HCT116 (cell line): ENCODE measurements at regions not wholly inside any gene's neighbourhood (a gene's known extent, or its start where the extent isn't known, plus 50 kb on each side); places are given as distances from the start of the nearest gene placed in this dataset.

Experiments used
- ATAC-seq: fragments of 200-7000 bp; cut with Tn5 transposase; 2 replicates; pipeline ENCODE4 v1.9.1; 2020; ENCODE audit warnings: mild to moderate bottlenecking, moderate library complexity
- BruUV-seq: library from RNA; stranded (reverse); fragments of 400-500 nt; replicated peaks from 2 replicates; lab custom pipeline; 2021; lab: Mats Ljungman, UMichigan
- CTCF ChIA-PET: fragments of 300-600 bp; sonication (Branson Sonifier 250); formaldehyde crosslinking; loops from one replicate; lab custom pipeline; 2021; ENCODE audit warnings: antibody characterized with exemption; lab: Charles Lee
- POLR2A ChIA-PET: fragments of 300-600, 350-600 bp; sonication (Branson Sonifier 250); formaldehyde crosslinking; loops from one replicate; lab custom pipeline; 2021; ENCODE audit warnings: antibody characterized with exemption; lab: Charles Lee
- RAD21 ChIA-PET, 2 experiments: fragments of 300-600 bp; sonication (Branson Sonifier 250); formaldehyde crosslinking; loops; one replicate each; lab custom pipeline; 2023; ENCODE audit warnings: low total read pairs in 2 of 2; ENCODE audit not compliant: uncharacterized antibody in 2 of 2, unreplicated experiment in 2 of 2, low non-redundant PET in 1 of 2; lab: Charles Lee
- DNase-seq: peaks from one replicate; pipeline ENCODE4 v3.0.0-alpha.2; 2010; ENCODE audit warnings: low read depth, low spot score
- H2AFZ ChIP-seq: fragments of 200-600 bp; shearing (Covaris generic), sonication (generic); 2 replicates; pipeline ENCODE4 v1.6.1; 2017; ENCODE audit warnings: low read depth, mixed run types, mixed read lengths, antibody characterized with exemption, low read length; ENCODE audit not compliant: poor library complexity, severe bottlenecking
- H3K27ac ChIP-seq: 2 replicates; pipeline ENCODE4 v1.5.1; 2012; ENCODE audit warnings: low read depth, low read length
- H3K27me3 ChIP-seq: fragments of 200-600 bp; sonication (generic); 2 replicates; pipeline ENCODE4 v1.6.1; 2016; ENCODE audit warnings: mixed run types, low read length, mixed read lengths; ENCODE audit not compliant: insufficient read depth
- H3K36me3 ChIP-seq, 2 experiments: fragments of 200-500 bp in 1 of 2; fragments of 200-600 bp in 1 of 2; sonication (Bioruptor generic) in 1 of 2; sonication (generic) in 1 of 2; 2 replicates each; pipeline versions ENCODE4 v1.5.1 to v1.6.1; 2014 to 2016; ENCODE audit warnings: low read length in 2 of 2, inconsistent platforms in 1 of 2, mixed read lengths in 1 of 2, mixed run types in 1 of 2; ENCODE audit not compliant: insufficient read depth in 2 of 2, control insufficient read depth in 1 of 2
- H3K4me1 ChIP-seq, 2 experiments: fragments of 200-600 bp in 1 of 2; sonication (generic) in 1 of 2; 2 replicates each; pipeline versions ENCODE4 v1.5.1 to v1.6.1; 2012 to 2017; ENCODE audit warnings: low read length in 2 of 2, inconsistent platforms in 1 of 2, mild to moderate bottlenecking in 1 of 2, mixed read lengths in 1 of 2, mixed run types in 1 of 2, moderate library complexity in 1 of 2; ENCODE audit not compliant: insufficient read depth in 2 of 2, control insufficient read depth in 1 of 2
- H3K4me2 ChIP-seq: fragments of 200-600 bp; sonication (generic); 2 replicates; pipeline ENCODE4 v1.6.1; 2017; ENCODE audit warnings: mixed run types, low read length, mixed read lengths
- H3K4me3 ChIP-seq, 2 experiments: fragments of 200-600 bp in 1 of 2; sonication (generic) in 1 of 2; replicated peaks in 1 of 2; 2 replicates each; pipeline ENCODE4 v1.5.1; 2011 to 2016; ENCODE audit warnings: low read length in 2 of 2, control low read depth in 1 of 2, low read depth in 1 of 2, mild to moderate bottlenecking in 1 of 2, mixed read lengths in 1 of 2, mixed run types in 1 of 2
- H3K79me2 ChIP-seq: fragments of 200-600 bp; sonication (generic); 2 replicates; pipeline ENCODE4 v1.6.1; 2017; ENCODE audit warnings: mild to moderate bottlenecking, mixed run types, low read length, moderate library complexity, mixed read lengths; ENCODE audit not compliant: insufficient read depth
- H3K9ac ChIP-seq: fragments of 200-600 bp; sonication (generic); 2 replicates; pipeline ENCODE4 v1.6.1; 2016; ENCODE audit warnings: low read length, mixed read lengths
- H3K9me2 ChIP-seq: fragments of 200-600 bp; sonication (generic), shearing (Covaris generic); 2 replicates; pipeline ENCODE4 v1.6.1; 2017; ENCODE audit warnings: mixed run types, mild to moderate bottlenecking, moderate library complexity; ENCODE audit not compliant: insufficient read depth
- H3K9me3 ChIP-seq, 2 experiments: fragments of 200-500 bp in 1 of 2; fragments of 200-600 bp in 1 of 2; sonication (Bioruptor generic) in 1 of 2; sonication (generic) in 1 of 2; 2 replicates each; pipeline ENCODE4 v1.6.1; 2014 to 2017; ENCODE audit warnings: low read length in 2 of 2, mixed read lengths in 2 of 2, inconsistent platforms in 1 of 2, low read depth in 1 of 2, mild to moderate bottlenecking in 1 of 2, mixed run types in 1 of 2, moderate library complexity in 1 of 2; ENCODE audit not compliant: control insufficient read depth in 1 of 2, insufficient read depth in 1 of 2
- H4K20me1 ChIP-seq: fragments of 200-600 bp; sonication (generic), shearing (Covaris generic); 2 replicates; pipeline ENCODE4 v1.6.1; 2017; ENCODE audit warnings: mixed run types, mild to moderate bottlenecking, moderate library complexity; ENCODE audit not compliant: insufficient read depth
- CTCF ChIP-seq, 3 experiments: fragments of 200-600 bp in 1 of 3; sonication (generic) in 1 of 3; IDR thresholded peaks in 2 of 3; conservative IDR thresholded peaks in 1 of 3; 2 replicates each; pipeline ENCODE4 v1.5.1; 2012 to 2017; ENCODE audit warnings: low read depth in 2 of 3, low read length in 2 of 3, antibody characterized with exemption in 1 of 3, borderline replicate concordance in 1 of 3, control low read depth in 1 of 3, mild to moderate bottlenecking in 1 of 3, mixed read lengths in 1 of 3, mixed run types in 1 of 3, moderate library complexity in 1 of 3; ENCODE audit not compliant: insufficient read depth in 1 of 3
- ELF1 ChIP-seq: IDR thresholded peaks from 2 replicates; pipeline ENCODE4 v1.6.1; 2012; ENCODE audit warnings: low read depth, borderline replicate concordance
- EZH2 ChIP-seq: fragments of 200-600 bp; sonication (generic); IDR thresholded peaks from 2 replicates; pipeline ENCODE4 v1.6.1; 2017; ENCODE audit warnings: antibody characterized with exemption, mixed run types
- FOSL1 ChIP-seq: IDR thresholded peaks from 2 replicates; pipeline ENCODE4 v1.6.1; 2012; ENCODE audit warnings: low read depth
- JUND ChIP-seq: IDR thresholded peaks from 2 replicates; pipeline ENCODE4 v1.6.1; 2012
- POLR2A ChIP-seq: IDR thresholded peaks from 2 replicates; pipeline ENCODE4 v1.7.0; 2011; ENCODE audit warnings: borderline replicate concordance; ENCODE audit not compliant: insufficient read depth, insufficient read length; ENCODE audit errors: extremely low read depth
- ZNF274 ChIP-seq: fragments of 200-500 bp; sonication (Bioruptor generic); IDR thresholded peaks from 2 replicates; pipeline ENCODE4 v1.6.1; 2014; ENCODE audit warnings: mild to moderate bottlenecking, low read depth, low read length, inconsistent platforms
- intact Hi-C: fragments of 100-400 bp; cut with micrococcal nuclease; formaldehyde crosslinking; loops from 2 replicates; pipeline ENCODE4 v1.10.0; 2022
- TF ChIP-seq, protein P1 (sequence below): IDR thresholded peaks from 2 replicates; pipeline ENCODE4 v1.6.1; 2012

- TF ChIP-seq CTCF (IDR thresholded peaks at IDR 0.05 in 2 of 3, conservative IDR thresholded peaks at IDR 0.05 in 1 of 3; ENCODE audit: borderline replicate concordance in 1 of 3, insufficient read depth in 1 of 3, low read depth in 2 of 3, low read length in 2 of 3) = no peak
Observed at GRCh38 chr5:118598311-118598710, 390.0 kb downstream of the DTWD2 start (continued).

DNA sequence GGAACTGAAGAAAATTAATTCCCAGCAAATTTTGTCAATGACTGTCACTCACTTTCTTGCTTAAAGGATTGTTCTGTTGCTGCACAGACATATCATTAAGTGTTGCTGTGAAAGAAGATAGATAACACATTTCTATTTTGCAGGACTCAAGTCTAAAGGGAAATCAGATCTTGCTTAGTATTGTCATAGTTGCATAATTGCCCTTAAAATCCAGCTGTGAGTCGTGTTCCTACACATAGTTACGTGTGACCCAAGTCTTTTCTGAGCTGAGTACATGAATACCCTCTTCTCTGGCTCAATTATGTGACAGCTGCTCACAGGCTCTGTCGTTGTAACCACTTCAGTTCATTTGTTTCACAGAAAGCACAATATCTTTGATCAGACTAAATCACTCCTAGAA, 390.8 kb downstream of the DTWD2 start:
- Histone ChIP-seq H3K79me2 (no peaks in the 10 kb centered on the region), H4K20me1 (no peaks in the 10 kb centered on the region), H3K9me3 (no peaks in the 10 kb centered on the region), H3K27me3 (no peaks in the 10 kb centered on the region), H3K4me3 (no peak overlapping the region), H3K4me1 (no peaks in the 10 kb centered on the region), H3K4me2 (no peak overlapping the region), H3K36me3 (no peaks in the 10 kb centered on the region), H2AFZ (no peak overlapping the region), H3K9ac (no peak overlapping the region), H3K9me2 (no peaks in the 10 kb centered on the region), H3K27ac (no peak overlapping the region)
- POLR2A ChIA-PET = no interaction called here
- intact Hi-C loops = no loop called here
- CTCF ChIA-PET = no interaction called here
- DNase-seq = no peak
- no peak for ATAC-seq
- TF ChIP-seq ZNF274 = no peak
- TF ChIP-seq EZH2 = no peak
- TF ChIP-seq, protein P1, sequence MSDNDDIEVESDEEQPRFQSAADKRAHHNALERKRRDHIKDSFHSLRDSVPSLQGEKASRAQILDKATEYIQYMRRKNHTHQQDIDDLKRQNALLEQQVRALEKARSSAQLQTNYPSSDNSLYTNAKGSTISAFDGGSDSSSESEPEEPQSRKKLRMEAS = no peak
- no peak for TF ChIP-seq FOSL1
- TF ChIP-seq POLR2A = no peak
- TF ChIP-seq JUND = no peak
- TF ChIP-seq ELF1 = no peak
- RAD21 ChIA-PET = no interaction called here
- BruUV-seq = no TSS peak
